Adrenal gland (tissue), 5 donors: ENCODE measurements at regions not wholly inside any gene's neighbourhood (a gene's known extent, or its start where the extent isn't known, plus 50 kb on each side); places are given as distances from the start of the nearest gene placed in this dataset.

ENCODE experiments used
- CTCF ChIP-seq, 6 experiments: fragments of 450-650 bp in 4 of 6; fragments of 200-600 bp in 2 of 6; sonication (generic) in 1 of 6; IDR thresholded peaks; 1 replicate in 5 of 6; 2 replicates in 1 of 6; pipeline versions ENCODE4 v1.5.1 to v1.8.0; 2016 to 2021; ENCODE audit warnings: antibody characterized with exemption in 6 of 6, mild to moderate bottlenecking in 2 of 6, moderate library complexity in 1 of 6
- POLR2A ChIP-seq, 2 donors: fragments of 450-650 bp; IDR thresholded peaks; one replicate each; pipeline ENCODE4 v1.6.1; 2017; ENCODE audit warnings: antibody characterized with exemption in 2 of 2, mild to moderate bottlenecking in 2 of 2, moderate library complexity in 1 of 2
- donor health status: DM: no; HTN: no; CAD: no.

GRCh38 chrX:88558421-88558820 lies 188.6 kb upstream of the CPXCR1 start:
- TF ChIP-seq POLR2A (IDR thresholded peaks at IDR 0.05) (no peak), CTCF (IDR thresholded peaks at IDR 0.05) (no peak)
